Peyer's patch (tissue), 4 donors: ENCODE measurements at regions not wholly inside any gene's neighbourhood (a gene's known extent, or its start where the extent isn't known, plus 50 kb on each side); places are given as distances from the start of the nearest gene placed in this dataset.

Experiments
- CTCF ChIP-seq, 6 experiments: fragments of 450-650 bp in 4 of 6; fragments of 200-600 bp in 2 of 6; sonication (generic) in 1 of 6; IDR thresholded peaks; one replicate each; pipeline ENCODE4 v1.5.1; 2017 to 2019; ENCODE audit warnings: antibody characterized with exemption in 6 of 6, mild to moderate bottlenecking in 3 of 6, moderate library complexity in 1 of 6
- POLR2A ChIP-seq, 2 donors: fragments of 450-650 bp; IDR thresholded peaks; one replicate each; pipeline ENCODE4 v1.5.1; 2017; ENCODE audit warnings: antibody characterized with exemption in 2 of 2, mild to moderate bottlenecking in 2 of 2, moderate library complexity in 2 of 2

GRCh38 chr2:187037310-187037709 is 188.3 kb upstream of the ZSWIM2 start:
- no peak for TF ChIP-seq CTCF (IDR thresholded peaks at IDR 0.05)
- TF ChIP-seq POLR2A (IDR thresholded peaks at IDR 0.05), result no peak
